Trophoblast cell (in vitro differentiated cells and primary cell): ENCODE measurements at regions not wholly inside any gene's neighbourhood (a gene's known extent, or its start where the extent isn't known, plus 50 kb on each side); places are given as distances from the start of the nearest gene placed in this dataset.
"Not testable (repeated sequence)": the region's sequence is repeated elsewhere in the genome, so short reads cannot be mapped to it uniquely, and the experiment has no call there.

Experiments
- DNase-seq, 2 donors: peaks; one replicate each; pipeline ENCODE4 v3.0.0-alpha.2; 2016
- H2AFZ ChIP-seq: 2 replicates; pipeline ENCODE4 v1.6.1; 2013; ENCODE audit warnings: low read length, moderate library complexity, mild to moderate bottlenecking; ENCODE audit not compliant: insufficient read depth, poor library complexity
- H2AK5ac ChIP-seq: 2 replicates; pipeline ENCODE4 v1.6.1; 2013; ENCODE audit warnings: mild to moderate bottlenecking, low read length
- H2BK120ac ChIP-seq: 2 replicates; pipeline ENCODE4 v1.6.1; 2013; ENCODE audit warnings: low read length, mild to moderate bottlenecking, moderate library complexity; ENCODE audit not compliant: insufficient read depth, poor library complexity
- H2BK12ac ChIP-seq: 2 replicates; pipeline ENCODE4 v1.6.1; 2013; ENCODE audit warnings: mild to moderate bottlenecking, low read length, moderate library complexity
- H2BK5ac ChIP-seq: 2 replicates; pipeline ENCODE4 v1.6.1; 2013; ENCODE audit warnings: low read length, low read depth, moderate library complexity, mild to moderate bottlenecking; ENCODE audit not compliant: poor library complexity
- H3K14ac ChIP-seq: 2 replicates; pipeline ENCODE4 v1.6.1; 2013; ENCODE audit warnings: mild to moderate bottlenecking, low read length
- H3K18ac ChIP-seq: 2 replicates; pipeline ENCODE4 v1.6.1; 2013; ENCODE audit warnings: mild to moderate bottlenecking, low read length
- H3K23ac ChIP-seq: 2 replicates; pipeline ENCODE4 v1.6.1; 2013; ENCODE audit warnings: low read length
- H3K27ac ChIP-seq: 2 replicates; pipeline ENCODE4 v1.5.1; 2013; ENCODE audit warnings: low read depth, mild to moderate bottlenecking, inconsistent platforms, low read length, moderate library complexity
- H3K27me3 ChIP-seq: 2 replicates; pipeline ENCODE4 v1.6.1; 2013; ENCODE audit warnings: inconsistent platforms, mild to moderate bottlenecking, low read length, moderate library complexity; ENCODE audit not compliant: insufficient read depth
- H3K36me3 ChIP-seq, 2 experiments: 1 replicate in 1 of 2; 2 replicates in 1 of 2; pipeline ENCODE4 v1.6.1; 2013; ENCODE audit warnings: low read length in 2 of 2, mild to moderate bottlenecking in 2 of 2, moderate library complexity in 1 of 2; ENCODE audit not compliant: insufficient read depth in 2 of 2, control insufficient read depth in 1 of 2
- H3K4ac ChIP-seq: 2 replicates; pipeline ENCODE4 v1.6.1; 2013; ENCODE audit warnings: low read depth, mild to moderate bottlenecking, low read length, moderate library complexity
- H3K4me1 ChIP-seq, 2 experiments: 1 replicate in 1 of 2; 2 replicates in 1 of 2; pipeline ENCODE4 v1.6.1; 2013; ENCODE audit warnings: low read length in 2 of 2, mild to moderate bottlenecking in 2 of 2, moderate library complexity in 1 of 2; ENCODE audit not compliant: insufficient read depth in 2 of 2, control insufficient read depth in 1 of 2
- H3K4me2 ChIP-seq: 2 replicates; pipeline ENCODE4 v1.6.1; 2013; ENCODE audit warnings: inconsistent platforms, mild to moderate bottlenecking, low read length, moderate library complexity
- H3K4me3 ChIP-seq: 2 replicates; pipeline ENCODE4 v1.5.1; 2013; ENCODE audit warnings: mild to moderate bottlenecking, low read depth, low read length, inconsistent platforms
- H3K79me1 ChIP-seq: one replicate; pipeline ENCODE4 v1.6.1; 2013; ENCODE audit warnings: low read length
- H3K79me2 ChIP-seq: 2 replicates; pipeline ENCODE4 v1.6.1; 2013; ENCODE audit warnings: low read length, mild to moderate bottlenecking; ENCODE audit not compliant: control insufficient read depth, insufficient read depth, poor library complexity
- H3K9ac ChIP-seq: 2 replicates; pipeline ENCODE4 v1.6.1; 2013; ENCODE audit warnings: mild to moderate bottlenecking, low read length
- H3K9me3 ChIP-seq: 2 replicates; pipeline ENCODE4 v1.6.1; 2013; ENCODE audit warnings: low read depth, mild to moderate bottlenecking, control low read depth, inconsistent platforms, low read length; ENCODE audit not compliant: insufficient read depth
- H4K12ac ChIP-seq: 2 replicates; pipeline ENCODE4 v1.6.1; 2013; ENCODE audit warnings: low read depth, mild to moderate bottlenecking, low read length, moderate library complexity
- H4K8ac ChIP-seq: 2 replicates; pipeline ENCODE4 v1.6.1; 2013; ENCODE audit warnings: low read depth, mild to moderate bottlenecking, low read length, moderate library complexity
- H4K91ac ChIP-seq: one replicate; pipeline ENCODE4 v1.6.1; 2013; ENCODE audit warnings: low read depth, mild to moderate bottlenecking, low read length, moderate library complexity
- WGBS: extraction: QIAGEN DNeasy Blood & Tissue Kit; methylation state at CpG from one replicate; pipeline ENCODE4 v1.1.7; 2013; ENCODE audit warnings: missing lambda C conversion rate; ENCODE audit not compliant: insufficient read length, insufficient coverage; ENCODE audit errors: extremely low coverage; 5-methylcytosine and 5-hydroxymethylcytosine counted together

DNA sequence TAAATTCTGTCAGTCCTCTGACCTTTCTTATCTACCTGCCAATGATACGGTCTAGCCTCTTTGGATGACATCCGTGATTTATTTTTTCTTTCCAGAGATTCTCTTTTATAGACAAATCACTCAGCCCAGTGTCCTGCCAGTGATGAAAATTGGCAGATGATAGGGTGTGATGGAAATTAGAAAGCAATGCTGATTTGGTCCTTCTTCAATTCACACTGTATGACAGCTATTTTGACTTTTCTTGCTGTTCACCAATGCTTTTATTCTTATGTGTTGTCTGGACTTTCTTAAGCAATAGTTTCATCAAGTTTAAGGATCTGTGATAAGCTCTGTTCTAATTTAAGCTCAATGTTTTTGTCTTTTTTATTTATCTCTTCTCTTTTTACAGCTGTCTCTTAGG lies 63.6 kb upstream of the TPTE start:
- H3K23ac ChIP-seq, H3K9ac ChIP-seq, H3K79me1 ChIP-seq, DNase-seq, H3K18ac ChIP-seq, H3K4me1 ChIP-seq, H3K36me3 ChIP-seq, H4K8ac ChIP-seq, H3K27ac ChIP-seq, H4K91ac ChIP-seq, H2BK120ac ChIP-seq, H3K9me3 ChIP-seq, H3K14ac ChIP-seq, H3K4me3 ChIP-seq, H2BK5ac ChIP-seq, H2AK5ac ChIP-seq, H2BK12ac ChIP-seq, H3K79me2 ChIP-seq, H3K27me3 ChIP-seq, H3K4ac ChIP-seq, H2AFZ ChIP-seq, H3K4me2 ChIP-seq, H4K12ac ChIP-seq: not testable (repeated sequence)
- WGBS, result no CpG with 5 or more reads among the region's 2 CpGs

DNA sequence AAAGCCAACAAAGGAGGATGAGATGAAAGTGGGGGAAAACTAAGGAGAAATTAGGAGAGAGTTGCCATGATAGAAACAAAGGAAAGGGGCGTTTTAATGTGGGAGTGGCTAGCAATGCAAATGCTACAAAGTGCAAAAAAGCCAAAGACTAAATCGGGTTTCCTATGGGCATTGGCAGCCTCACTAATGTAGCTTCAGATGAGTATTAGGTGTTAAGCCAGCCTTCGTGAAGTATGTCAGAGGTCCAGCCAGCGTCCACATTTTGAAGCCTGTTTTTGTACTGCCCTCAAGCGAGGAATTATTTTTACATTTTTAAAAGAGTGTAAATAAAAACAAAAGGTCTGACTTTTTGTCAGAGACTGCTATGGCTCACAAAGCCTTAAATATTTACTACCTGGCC lies 60.4 kb upstream of the TPTE start:
- H3K79me1 ChIP-seq, DNase-seq, H2BK5ac ChIP-seq, H4K91ac ChIP-seq, H4K12ac ChIP-seq, H3K27ac ChIP-seq, H3K23ac ChIP-seq, H2BK12ac ChIP-seq, H3K14ac ChIP-seq, H4K8ac ChIP-seq, H2AK5ac ChIP-seq, H3K36me3 ChIP-seq, H3K4ac ChIP-seq, H3K4me2 ChIP-seq, H3K27me3 ChIP-seq, H3K4me1 ChIP-seq, H3K18ac ChIP-seq, H2BK120ac ChIP-seq, H3K79me2 ChIP-seq, H2AFZ ChIP-seq, H3K9ac ChIP-seq, H3K4me3 ChIP-seq: not testable (repeated sequence)
- H3K9me3 ChIP-seq, result peaks cover 16% of the 10 kb centered on the region
- WGBS, result no CpG with 5 or more reads among the region's 5 CpGs

DNA sequence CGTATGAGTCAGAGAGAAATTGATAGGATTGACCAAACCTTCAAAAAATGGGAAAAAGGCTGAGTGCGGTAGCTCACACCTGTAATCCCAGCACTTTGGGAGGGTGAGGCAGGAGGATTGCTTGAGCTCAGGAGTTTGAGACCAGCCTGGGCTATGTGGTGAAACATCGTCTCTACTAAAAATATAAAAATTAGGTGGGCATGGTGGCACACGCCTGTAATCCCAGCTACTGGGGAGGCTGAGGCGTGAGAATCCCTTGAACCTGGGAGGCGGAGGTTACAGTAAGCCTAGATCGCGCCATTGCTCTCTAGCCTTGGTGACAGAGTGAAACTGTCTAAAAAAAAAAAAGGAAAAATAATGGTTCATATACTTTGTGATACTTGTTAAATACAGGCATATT lies 59.9 kb upstream of the TPTE start:
- H2BK120ac ChIP-seq, H3K4me1 ChIP-seq, H3K18ac ChIP-seq, H3K4me3 ChIP-seq, H3K9ac ChIP-seq, H3K4me2 ChIP-seq, H2BK5ac ChIP-seq, H3K14ac ChIP-seq, H4K8ac ChIP-seq, H2BK12ac ChIP-seq, H3K36me3 ChIP-seq, H3K23ac ChIP-seq, H4K12ac ChIP-seq, H3K79me1 ChIP-seq, H3K79me2 ChIP-seq, H2AFZ ChIP-seq, H3K27me3 ChIP-seq, DNase-seq, H4K91ac ChIP-seq, H3K27ac ChIP-seq, H3K4ac ChIP-seq, H2AK5ac ChIP-seq: not testable (repeated sequence)
- H3K9me3 ChIP-seq, result peaks cover 13% of the 10 kb centered on the region
- no CpG with 5 or more reads among the region's 8 CpGs for WGBS

DNA sequence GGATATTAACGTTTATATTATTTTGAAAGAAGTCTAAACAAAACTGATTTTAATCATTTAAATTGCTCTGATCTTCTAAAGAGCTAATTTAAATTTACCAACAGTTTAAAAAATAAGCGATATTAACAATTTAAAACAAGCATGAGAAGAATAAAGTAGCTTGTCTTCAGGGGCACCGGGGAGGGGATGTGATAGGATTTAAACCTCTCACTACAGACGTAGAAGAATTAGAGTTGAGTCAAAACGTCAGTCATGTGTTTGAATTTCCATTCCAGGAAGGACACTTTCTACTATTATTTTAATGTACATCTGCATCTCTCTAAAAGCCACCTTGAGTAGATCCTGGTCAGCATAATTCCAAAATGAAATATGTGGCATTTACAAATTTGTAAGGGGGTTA lies 58.2 kb upstream of the TPTE start:
- H3K9me3 ChIP-seq, result peaks cover 13% of the 10 kb centered on the region
- H3K79me2 ChIP-seq, result no peaks in the 10 kb centered on the region
- H3K79me1 ChIP-seq, result no peaks in the 10 kb centered on the region
- H2AK5ac ChIP-seq, result no peak overlapping the region
- H3K27me3 ChIP-seq, result no peaks in the 10 kb centered on the region
- no peaks in the 10 kb centered on the region for H3K36me3 ChIP-seq
- H4K12ac ChIP-seq, result no peak overlapping the region
- no peaks in the 10 kb centered on the region for H3K4me1 ChIP-seq
- no peak overlapping the region for H2BK12ac ChIP-seq
- no peak overlapping the region for H3K4me3 ChIP-seq
- no peak overlapping the region for H4K91ac ChIP-seq
- H3K23ac ChIP-seq, result no peak overlapping the region
- H4K8ac ChIP-seq, result no peak overlapping the region
- H2BK5ac ChIP-seq, result no peak overlapping the region
- no peak overlapping the region for H3K14ac ChIP-seq
- H3K4me2 ChIP-seq, result no peak overlapping the region
- H3K4ac ChIP-seq, result no peak overlapping the region
- H3K18ac ChIP-seq, result no peak overlapping the region
- no peak overlapping the region for H3K9ac ChIP-seq
- DNase-seq, result no peak
- no peak overlapping the region for H2BK120ac ChIP-seq
- WGBS, result no CpG with 5 or more reads among the region's 5 CpGs
- no peak overlapping the region for H2AFZ ChIP-seq
- H3K27ac ChIP-seq, result no peak overlapping the region
